NAMALWA (cell line): ENCODE measurements at regions not wholly inside any gene's neighbourhood (a gene's known extent, or its start where the extent isn't known, plus 50 kb on each side); places are given as distances from the start of the nearest gene placed in this dataset.
"Not testable (repeated sequence)": the region's sequence is repeated elsewhere in the genome, so short reads cannot be mapped to it uniquely, and the experiment has no call there.

Experiments used
- DNase-seq: peaks from one replicate; pipeline ENCODE4 v3.0.0-alpha.2; 2015; ENCODE audit warnings: low spot score

- no peak for DNase-seq
Measured at GRCh38 chr1:112818990-112819689, 104.0 kb upstream of the PPM1J start.

- DNase-seq: no peak
Measured at GRCh38 chr1:112817555-112818373, 102.6 kb upstream of the PPM1J start.

- no peak for DNase-seq
Measured at GRCh38 chr1:112815376-112815775, 100.2 kb upstream of the PPM1J start.

GRCh38 chr1:112814645-112815044 is 99.5 kb upstream of the PPM1J start:
- not testable (repeated sequence) for DNase-seq

GRCh38 chr1:112808861-112809684 is 93.9 kb upstream of the PPM1J start:
- DNase-seq: peak; percentile 69

- no peak for DNase-seq
Measured at GRCh38 chr1:112807999-112808398, 92.9 kb upstream of the PPM1J start.

- DNase-seq: no peak
Measured at GRCh38 chr1:112807117-112807516, 92.0 kb upstream of the PPM1J start.

- DNase-seq: no peak
Measured at GRCh38 chr1:112806090-112806642, 91.0 kb upstream of the PPM1J start.

- no peak for DNase-seq
Measured at GRCh38 chr1:112805155-112805853, 90.2 kb upstream of the PPM1J start.

- peak; percentile 67 for DNase-seq
Measured at GRCh38 chr1:112803906-112804762, 89.0 kb upstream of the PPM1J start.

GRCh38 chr1:112800289-112800688 is 85.2 kb upstream of the PPM1J start:
- no peak for DNase-seq

- no peak for DNase-seq
Measured at GRCh38 chr1:112798292-112798691, 83.2 kb upstream of the PPM1J start.

- no peak for DNase-seq
Measured at GRCh38 chr1:112797224-112797623, 82.1 kb upstream of the PPM1J start.

GRCh38 chr1:112794654-112795239 is 79.6 kb upstream of the PPM1J start:
- no peak for DNase-seq

- DNase-seq: no peak
Measured at GRCh38 chr1:112793631-112794565, 78.8 kb upstream of the PPM1J start.

GRCh38 chr1:112791723-112792104 is 76.6 kb upstream of the PPM1J start:
- DNase-seq: no peak

- no peak for DNase-seq
Measured at GRCh38 chr1:112790920-112791722, 76.0 kb upstream of the PPM1J start.

- DNase-seq: no peak
Measured at GRCh38 chr1:112788561-112788960, 73.4 kb upstream of the PPM1J start.
